Suprapubic skin (tissue), 4 donors: ENCODE measurements at regions not wholly inside any gene's neighbourhood (a gene's known extent, or its start where the extent isn't known, plus 50 kb on each side); places are given as distances from the start of the nearest gene placed in this dataset.

ENCODE experiments used
- EP300 ChIP-seq: sonication (generic); formaldehyde crosslinking; IDR thresholded peaks from one replicate; pipeline ENCODE4 v1.6.1; 2017; ENCODE audit warnings: antibody characterized with exemption
- POLR2A ChIP-seq, 2 donors: fragments of 450-650 bp; IDR thresholded peaks; one replicate each; pipeline ENCODE4 v1.6.1; 2017; ENCODE audit warnings: antibody characterized with exemption in 2 of 2, mild to moderate bottlenecking in 2 of 2, moderate library complexity in 2 of 2
- POLR2AphosphoS5 ChIP-seq, 3 donors: sonication (generic); formaldehyde crosslinking; IDR thresholded peaks; one replicate each; pipeline ENCODE4 v1.6.1; 2017; ENCODE audit warnings: antibody characterized with exemption in 3 of 3
- TF ChIP-seq, protein P1 (sequence below), 2 donors: fragments of 200-600 bp in 1 of 2; fragments of 450-650 bp in 1 of 2; sonication (generic) in 1 of 2; IDR thresholded peaks; one replicate each; pipeline ENCODE4 v1.5.1; 2016 to 2019; ENCODE audit warnings: antibody characterized with exemption in 2 of 2, mild to moderate bottlenecking in 1 of 2, moderate library complexity in 1 of 2

DNA sequence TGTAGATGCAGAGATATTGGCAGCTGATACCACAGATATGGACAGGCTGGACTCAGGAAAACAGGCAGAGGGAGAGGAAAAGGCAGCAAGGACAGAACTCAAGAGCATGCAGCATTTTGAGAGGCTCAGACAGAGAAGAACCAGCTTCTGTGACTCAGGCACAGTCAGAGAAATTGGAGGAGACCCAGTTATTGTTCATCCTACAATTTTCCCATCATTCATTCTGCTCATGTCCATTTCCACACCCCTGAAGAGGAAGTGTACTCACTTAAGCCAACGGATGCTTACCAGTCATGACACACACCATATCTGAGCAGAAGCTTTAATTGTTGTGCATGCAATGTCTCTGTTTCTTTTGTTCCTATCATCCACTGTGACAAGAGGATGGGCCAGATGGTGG lies 359.8 kb upstream of the HTR2A start:
- TF ChIP-seq POLR2A (IDR thresholded peaks at IDR 0.05) (no peak), POLR2AphosphoS5 (IDR thresholded peaks at IDR 0.05) (no peak), EP300 (no peak)
- TF ChIP-seq, protein P1, sequence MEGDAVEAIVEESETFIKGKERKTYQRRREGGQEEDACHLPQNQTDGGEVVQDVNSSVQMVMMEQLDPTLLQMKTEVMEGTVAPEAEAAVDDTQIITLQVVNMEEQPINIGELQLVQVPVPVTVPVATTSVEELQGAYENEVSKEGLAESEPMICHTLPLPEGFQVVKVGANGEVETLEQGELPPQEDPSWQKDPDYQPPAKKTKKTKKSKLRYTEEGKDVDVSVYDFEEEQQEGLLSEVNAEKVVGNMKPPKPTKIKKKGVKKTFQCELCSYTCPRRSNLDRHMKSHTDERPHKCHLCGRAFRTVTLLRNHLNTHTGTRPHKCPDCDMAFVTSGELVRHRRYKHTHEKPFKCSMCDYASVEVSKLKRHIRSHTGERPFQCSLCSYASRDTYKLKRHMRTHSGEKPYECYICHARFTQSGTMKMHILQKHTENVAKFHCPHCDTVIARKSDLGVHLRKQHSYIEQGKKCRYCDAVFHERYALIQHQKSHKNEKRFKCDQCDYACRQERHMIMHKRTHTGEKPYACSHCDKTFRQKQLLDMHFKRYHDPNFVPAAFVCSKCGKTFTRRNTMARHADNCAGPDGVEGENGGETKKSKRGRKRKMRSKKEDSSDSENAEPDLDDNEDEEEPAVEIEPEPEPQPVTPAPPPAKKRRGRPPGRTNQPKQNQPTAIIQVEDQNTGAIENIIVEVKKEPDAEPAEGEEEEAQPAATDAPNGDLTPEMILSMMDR (IDR thresholded peaks at IDR 0.05), result no peak
